Keratinocyte (primary cell): ENCODE measurements at regions not wholly inside any gene's neighbourhood (a gene's known extent, or its start where the extent isn't known, plus 50 kb on each side); places are given as distances from the start of the nearest gene placed in this dataset.

ENCODE experiments used
- CTCF ChIP-seq, 3 experiments: IDR thresholded peaks in 1 of 3; conservative IDR thresholded peaks in 1 of 3; optimal IDR thresholded peaks in 1 of 3; 2 replicates in 2 of 3; 3 replicates in 1 of 3; pipeline versions ENCODE3 to v1.5.1; 2011; ENCODE audit warnings: low read length in 3 of 3, mild to moderate bottlenecking in 3 of 3, moderate library complexity in 2 of 3, control low read depth in 1 of 3, inconsistent platforms in 1 of 3; ENCODE audit not compliant: insufficient read depth in 2 of 3; ENCODE audit errors: extremely low read depth in 1 of 3
- EZH2 ChIP-seq: IDR thresholded peaks from one replicate; pipeline ENCODE4 v1.6.1; 2012; ENCODE audit warnings: inconsistent platforms, mild to moderate bottlenecking, low read length, moderate library complexity

DNA sequence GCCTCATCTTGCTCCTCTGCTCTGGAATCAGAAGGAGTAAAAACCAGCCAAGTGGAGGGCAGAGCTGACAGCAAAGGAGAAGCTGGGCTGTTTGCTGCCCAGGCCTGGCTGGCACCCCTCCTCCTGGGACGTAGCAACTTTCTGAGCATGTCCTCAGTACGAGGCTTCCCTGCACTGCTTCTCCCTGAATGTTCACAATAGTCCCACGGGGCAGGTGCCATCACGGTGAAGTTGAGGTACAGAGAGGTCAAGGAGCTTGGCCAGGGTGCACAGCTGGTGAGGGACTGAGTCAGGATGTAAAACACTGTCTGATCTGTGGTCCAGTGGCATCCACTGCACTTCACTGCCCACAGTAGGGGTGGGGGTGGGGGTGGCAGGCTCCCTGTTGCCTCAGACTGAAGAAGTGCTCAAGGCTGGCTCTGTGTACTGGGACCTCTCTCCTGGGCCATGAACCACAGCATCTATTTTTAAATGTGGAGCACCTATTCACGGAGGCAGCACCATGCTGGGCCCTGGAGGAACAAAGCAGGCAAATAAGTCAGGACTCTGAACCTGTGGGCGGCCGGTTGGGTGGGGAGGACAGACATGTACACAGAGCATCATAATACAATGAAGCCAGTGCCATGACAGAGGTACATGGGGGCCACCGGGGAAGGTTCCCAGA is 369.5 kb downstream of the SEC14L1 start:
- TF ChIP-seq CTCF (optimal IDR thresholded peaks at IDR 0.05 in 1 of 3, IDR thresholded peaks at IDR 0.05 in 1 of 3, conservative IDR thresholded peaks at IDR 0.05 in 1 of 3; ENCODE audit: extremely low read depth in 1 of 3, insufficient read depth in 2 of 3, low read length in 3 of 3) = no peak
- no peak for TF ChIP-seq EZH2
